BE2C (cell line): ENCODE measurements at regions not wholly inside any gene's neighbourhood (a gene's known extent, or its start where the extent isn't known, plus 50 kb on each side); places are given as distances from the start of the nearest gene placed in this dataset.

Experiments used
- DNase-seq: peaks from one replicate; pipeline ENCODE4 v3.0.0-alpha.2; 2020
- H3K27me3 ChIP-seq: fragments of 250-450 bp; sonication (Bioruptor Pico); 2 replicates; pipeline ENCODE4 v1.5.1; 2020; ENCODE audit warnings: mild to moderate bottlenecking
- H3K36me3 ChIP-seq: fragments of 250-450 bp; sonication (Bioruptor Pico); 2 replicates; pipeline ENCODE4 v1.5.1; 2020; ENCODE audit warnings: mild to moderate bottlenecking
- H3K4me1 ChIP-seq: fragments of 250-450 bp; sonication (Bioruptor Pico); 2 replicates; pipeline ENCODE4 v1.5.1; 2020
- H3K4me3 ChIP-seq: 2 replicates; pipeline ENCODE4 v1.5.1; 2011; ENCODE audit warnings: low read depth, low read length
- H3K9me3 ChIP-seq: fragments of 250-450 bp; sonication (Bioruptor Pico); 2 replicates; pipeline ENCODE4 v1.5.1; 2020
- CTCF ChIP-seq: IDR thresholded peaks from 2 replicates; pipeline ENCODE4 v1.5.1; 2012; ENCODE audit warnings: mild to moderate bottlenecking, low read depth, low read length

GRCh38 chr3:22582266-22582665 lies 620.9 kb upstream of the UBE2E2 start:
- TF ChIP-seq CTCF: no peak
- Histone ChIP-seq H3K4me3 (no peak overlapping the region), H3K4me1 (no peaks in the 10 kb centered on the region), H3K9me3 (no peaks in the 10 kb centered on the region), H3K36me3 (no peaks in the 10 kb centered on the region), H3K27me3 (no peaks in the 10 kb centered on the region)
- DNase-seq: no peak

GRCh38 chr3:22585504-22585903 lies 617.6 kb upstream of the UBE2E2 start:
- Histone ChIP-seq H3K4me1 (no peaks in the 10 kb centered on the region), H3K27me3 (no peaks in the 10 kb centered on the region), H3K36me3 (no peaks in the 10 kb centered on the region), H3K9me3 (no peaks in the 10 kb centered on the region), H3K4me3 (no peak overlapping the region)
- no peak for TF ChIP-seq CTCF
- no peak for DNase-seq

GRCh38 chr3:22585911-22586310 lies 617.2 kb upstream of the UBE2E2 start:
- no peak overlapping the region for H3K4me3 ChIP-seq
- no peaks in the 10 kb centered on the region for H3K27me3 ChIP-seq
- no peaks in the 10 kb centered on the region for H3K36me3 ChIP-seq
- no peak for DNase-seq
- no peaks in the 10 kb centered on the region for H3K4me1 ChIP-seq
- no peaks in the 10 kb centered on the region for H3K9me3 ChIP-seq
- no peak for TF ChIP-seq CTCF

- Histone ChIP-seq H3K36me3 (no peaks in the 10 kb centered on the region), H3K4me1 (no peaks in the 10 kb centered on the region), H3K9me3 (no peaks in the 10 kb centered on the region), H3K4me3 (no peak overlapping the region), H3K27me3 (no peaks in the 10 kb centered on the region)
- no peak for TF ChIP-seq CTCF
- DNase-seq: no peak
These were observed 615.7 kb upstream of the UBE2E2 start for GRCh38 chr3:22587446-22587845.

GRCh38 chr3:22593638-22594037 lies 609.5 kb upstream of the UBE2E2 start:
- DNase-seq: no peak
- no peak for TF ChIP-seq CTCF
- H3K27me3 ChIP-seq: no peaks in the 10 kb centered on the region
- H3K4me1 ChIP-seq: no peaks in the 10 kb centered on the region
- no peaks in the 10 kb centered on the region for H3K9me3 ChIP-seq
- H3K36me3 ChIP-seq: no peaks in the 10 kb centered on the region
- H3K4me3 ChIP-seq: no peak overlapping the region

- Histone ChIP-seq H3K4me1 (no peaks in the 10 kb centered on the region), H3K27me3 (no peaks in the 10 kb centered on the region), H3K9me3 (no peaks in the 10 kb centered on the region), H3K4me3 (no peak overlapping the region), H3K36me3 (no peaks in the 10 kb centered on the region)
- TF ChIP-seq CTCF: no peak
- no peak for DNase-seq
These were observed 608.1 kb upstream of the UBE2E2 start for GRCh38 chr3:22594990-22595389.
